ENCODE measurements at regions not wholly inside any gene's neighbourhood (a gene's known extent, or its start where the extent isn't known, plus 50 kb on each side); places are given as distances from the start of the nearest gene placed in this dataset.

DNA sequence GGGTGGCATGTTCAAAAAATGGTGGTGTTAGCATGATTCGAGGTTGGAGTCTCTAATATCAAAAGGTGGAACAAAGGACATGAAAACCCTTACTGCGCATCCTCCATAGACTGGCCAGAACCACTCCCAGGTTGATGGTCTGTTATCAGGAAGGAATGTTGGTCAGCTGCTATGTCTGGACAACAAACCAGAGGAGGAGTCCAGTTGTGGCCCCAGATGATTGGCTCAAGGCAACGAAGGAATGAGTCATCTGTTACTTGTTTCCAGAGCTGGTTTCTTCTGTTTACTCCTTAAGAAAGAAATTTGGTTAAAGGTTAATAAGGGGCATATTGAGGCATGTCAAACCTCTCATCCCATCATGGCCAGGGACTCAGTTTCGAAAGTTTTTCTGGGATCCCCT, 56.8 kb upstream of the GRIA4 start:
- peaks cover 4% of the 10 kb centered on the region for H3K9me3 Mint-ChIP-seq (ENCODE audit: low read depth)
- no peaks in the 10 kb centered on the region for H3K4me1 Mint-ChIP-seq (ENCODE audit: low read depth)
- H3K36me3 Mint-ChIP-seq = no peaks in the 10 kb centered on the region
- no peak overlapping the region for H3K27ac Mint-ChIP-seq
- H3K4me3 Mint-ChIP-seq = no peak overlapping the region
- no peaks in the 10 kb centered on the region for H3K27me3 Mint-ChIP-seq

DNA sequence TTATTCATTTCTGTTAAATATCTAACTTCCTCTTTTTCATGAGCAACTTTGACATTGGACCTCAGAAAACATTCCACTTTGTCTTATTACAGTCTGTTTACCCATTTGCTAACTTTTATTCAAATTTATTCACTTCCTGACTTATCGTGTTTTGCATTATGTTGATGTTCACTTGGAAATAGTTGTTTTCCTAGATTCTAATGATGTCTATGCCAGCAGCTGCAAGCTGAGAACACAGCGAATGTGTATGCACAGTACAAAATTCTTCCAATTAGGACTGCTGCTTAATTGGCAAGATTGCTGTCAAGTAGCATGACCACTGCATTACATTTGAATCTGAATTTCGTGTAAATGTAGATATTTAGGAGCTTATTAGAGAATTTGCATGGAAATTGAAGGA, 61.5 kb upstream of the GRIA4 start:
- Mint-ChIP-seq H3K27ac (no peak overlapping the region), H3K4me3 (no peak overlapping the region), H3K36me3 (no peaks in the 10 kb centered on the region), H3K9me3 (ENCODE audit: low read depth) (peaks cover 4% of the 10 kb centered on the region), H3K4me1 (ENCODE audit: low read depth) (no peaks in the 10 kb centered on the region), H3K27me3 (no peaks in the 10 kb centered on the region)

DNA sequence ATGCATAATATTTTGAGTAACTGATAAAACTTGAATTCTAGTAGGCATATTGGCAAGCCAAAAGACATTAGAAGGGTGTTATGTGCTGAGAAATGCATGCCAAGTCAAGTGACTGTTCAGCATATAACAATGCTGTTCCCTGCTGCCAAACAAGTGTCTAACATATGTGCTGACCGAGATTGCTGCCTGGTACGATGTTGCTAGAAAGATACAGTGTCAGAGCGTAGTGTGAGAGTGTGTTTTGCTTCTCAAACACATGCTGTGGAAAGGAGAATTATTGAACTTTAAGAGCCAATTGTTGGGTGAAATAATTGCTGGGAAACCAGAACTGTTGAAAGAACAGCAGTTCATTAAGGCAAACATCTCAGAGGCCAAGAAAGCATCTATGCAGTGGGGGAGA, 71.3 kb upstream of the GRIA4 start:
- Mint-ChIP-seq H3K27ac (no peak overlapping the region), H3K4me3 (no peak overlapping the region), H3K9me3 (ENCODE audit: low read depth) (no peaks in the 10 kb centered on the region), H3K27me3 (no peaks in the 10 kb centered on the region), H3K36me3 (no peaks in the 10 kb centered on the region), H3K4me1 (ENCODE audit: low read depth) (no peaks in the 10 kb centered on the region)

DNA sequence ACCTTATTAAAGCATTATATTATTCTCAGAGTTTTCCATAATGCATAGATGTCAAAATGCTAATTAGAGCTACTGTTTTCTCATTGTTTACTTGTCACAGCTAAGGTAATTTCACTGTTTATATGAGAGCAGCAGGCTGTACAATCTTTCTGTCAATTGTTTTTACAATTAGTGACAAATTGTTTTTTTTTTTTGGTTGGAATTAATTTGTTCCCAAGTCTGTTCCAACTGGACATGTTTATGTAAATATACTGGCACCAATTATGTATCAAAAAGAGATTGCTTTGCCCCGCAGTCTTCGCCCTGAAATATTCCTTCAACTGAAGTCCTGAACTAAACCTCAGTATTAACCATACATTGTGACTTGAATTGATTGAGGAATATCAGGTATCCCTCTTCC, 72.3 kb upstream of the GRIA4 start:
- no peaks in the 10 kb centered on the region for H3K9me3 Mint-ChIP-seq (ENCODE audit: low read depth)
- no peak overlapping the region for H3K27ac Mint-ChIP-seq
- H3K4me1 Mint-ChIP-seq (ENCODE audit: low read depth) = no peaks in the 10 kb centered on the region
- no peaks in the 10 kb centered on the region for H3K36me3 Mint-ChIP-seq
- no peaks in the 10 kb centered on the region for H3K27me3 Mint-ChIP-seq
- no peak overlapping the region for H3K4me3 Mint-ChIP-seq

DNA sequence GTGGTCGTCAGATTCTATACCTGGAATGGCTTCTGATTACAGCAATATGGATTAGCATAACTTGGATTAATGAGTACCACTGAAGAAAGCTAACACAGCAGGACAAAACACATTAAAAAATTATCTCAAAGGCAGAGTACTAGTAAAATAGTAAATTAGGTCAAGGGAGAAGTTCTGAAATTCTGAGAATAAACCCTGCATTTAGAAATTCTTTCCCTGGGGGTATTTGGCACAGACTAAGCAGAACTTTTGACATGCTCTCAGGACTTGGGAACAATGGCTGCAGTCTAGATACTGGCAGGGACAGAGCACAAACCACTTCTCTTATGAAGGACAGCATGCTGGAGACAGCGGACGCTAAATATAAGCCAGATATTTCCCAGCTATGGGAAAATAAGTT, 85.6 kb upstream of the GRIA4 start:
- no peaks in the 10 kb centered on the region for H3K27me3 Mint-ChIP-seq
- no peak overlapping the region for H3K27ac Mint-ChIP-seq
- H3K4me1 Mint-ChIP-seq (ENCODE audit: low read depth) = no peaks in the 10 kb centered on the region
- H3K36me3 Mint-ChIP-seq = no peaks in the 10 kb centered on the region
- no peaks in the 10 kb centered on the region for H3K9me3 Mint-ChIP-seq (ENCODE audit: low read depth)
- H3K4me3 Mint-ChIP-seq = no peak overlapping the region

DNA sequence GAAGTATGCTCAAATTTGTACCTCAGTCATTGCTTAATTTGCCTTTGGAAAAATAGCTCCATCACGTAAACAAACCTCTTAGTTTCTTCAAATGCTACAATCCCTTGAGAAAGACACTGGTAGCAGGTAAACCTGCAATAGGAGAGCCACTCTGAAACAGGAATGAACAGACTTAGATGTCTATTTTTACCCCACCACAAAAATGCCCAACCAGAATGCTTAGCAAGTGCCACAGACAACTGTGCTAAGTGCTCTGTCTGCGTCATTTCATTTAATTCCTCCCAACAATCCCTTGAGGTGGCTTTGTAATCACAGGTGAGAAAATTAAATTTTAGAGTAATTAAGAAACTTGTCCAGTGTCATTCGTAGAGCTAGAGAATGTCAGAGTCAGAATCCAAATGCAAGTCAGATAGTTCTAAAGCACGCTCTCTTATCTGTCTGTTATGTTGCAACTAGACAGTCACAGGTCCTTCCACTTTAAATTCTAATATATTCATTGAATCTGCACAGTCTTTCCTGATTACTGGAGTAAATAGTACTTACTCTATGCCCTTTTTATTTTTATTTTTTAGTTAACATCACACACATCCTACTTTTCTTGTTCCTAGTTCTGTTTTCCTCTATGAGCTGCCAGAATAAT, 89.0 kb upstream of the GRIA4 start:
- Mint-ChIP-seq H3K27me3 (peaks cover 1% of the 10 kb centered on the region), H3K9me3 (ENCODE audit: low read depth) (peaks cover 4% of the 10 kb centered on the region), H3K27ac (no peak overlapping the region), H3K36me3 (no peaks in the 10 kb centered on the region), H3K4me3 (no peak overlapping the region), H3K4me1 (ENCODE audit: low read depth) (no peaks in the 10 kb centered on the region)

DNA sequence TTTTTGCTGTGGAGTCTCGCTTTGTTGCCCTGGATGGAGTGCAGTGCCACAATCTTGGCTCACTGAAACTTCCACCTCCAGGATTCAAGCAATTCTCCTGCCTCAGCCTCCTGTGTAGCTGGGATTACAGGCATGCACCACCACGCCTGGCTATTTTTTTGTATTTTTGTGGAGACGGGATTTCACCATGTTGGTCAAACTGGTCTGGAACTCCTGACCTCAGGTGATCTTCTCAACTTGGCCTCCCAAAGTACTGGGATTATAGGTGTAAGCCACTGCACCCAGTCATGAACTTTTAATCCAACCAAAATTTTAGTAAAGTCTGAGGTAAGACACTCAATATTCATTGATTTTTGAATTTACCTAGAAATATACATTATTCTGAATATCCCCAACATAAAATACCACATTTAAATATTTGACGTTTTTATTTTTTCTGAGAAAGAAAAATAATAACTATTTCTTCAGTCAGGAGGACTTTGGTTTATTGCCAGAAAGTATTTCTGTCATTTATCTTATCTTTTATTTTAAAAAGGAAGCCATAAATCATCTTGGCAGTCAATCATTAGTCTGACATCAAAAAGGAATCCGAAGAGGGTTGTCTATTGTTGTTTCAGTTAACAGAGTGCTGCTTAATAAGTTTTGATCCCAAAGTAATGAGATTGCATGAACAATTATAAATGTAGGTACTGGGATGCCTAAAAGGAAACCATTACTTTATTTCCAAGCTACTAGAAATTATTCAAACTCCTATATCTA, 102.2 kb upstream of the GRIA4 start:
- no peaks in the 10 kb centered on the region for H3K36me3 Mint-ChIP-seq
- no peaks in the 10 kb centered on the region for H3K27me3 Mint-ChIP-seq
- H3K4me3 Mint-ChIP-seq = no peak overlapping the region
- no peaks in the 10 kb centered on the region for H3K4me1 Mint-ChIP-seq (ENCODE audit: low read depth)
- H3K9me3 Mint-ChIP-seq (ENCODE audit: low read depth) = no peaks in the 10 kb centered on the region
- H3K27ac Mint-ChIP-seq = no peak overlapping the region

DNA sequence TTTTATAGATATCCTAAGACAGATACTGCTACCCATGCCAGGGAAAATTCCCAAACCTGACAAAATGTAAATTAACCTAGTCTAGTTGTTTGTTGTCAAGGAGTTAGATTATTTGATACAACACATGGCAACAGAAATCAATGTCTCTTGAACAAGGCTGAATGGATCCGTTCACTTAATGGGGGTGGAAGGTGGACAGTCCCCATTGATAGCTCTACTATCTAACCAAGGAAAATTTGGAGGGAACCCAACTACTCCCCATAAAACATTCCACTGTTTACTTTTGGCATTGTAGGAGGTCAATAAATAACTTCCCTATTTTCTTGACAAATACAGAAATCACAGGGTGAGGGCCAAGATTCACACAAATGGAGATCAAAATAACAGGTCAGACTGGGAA, 117.9 kb upstream of the GRIA4 start:
- H3K9me3 Mint-ChIP-seq (ENCODE audit: low read depth) = no peaks in the 10 kb centered on the region
- no peaks in the 10 kb centered on the region for H3K36me3 Mint-ChIP-seq
- H3K4me3 Mint-ChIP-seq = no peak overlapping the region
- H3K4me1 Mint-ChIP-seq (ENCODE audit: low read depth) = no peaks in the 10 kb centered on the region
- H3K27me3 Mint-ChIP-seq = peaks cover 3% of the 10 kb centered on the region
- H3K27ac Mint-ChIP-seq = no peak overlapping the region

DNA sequence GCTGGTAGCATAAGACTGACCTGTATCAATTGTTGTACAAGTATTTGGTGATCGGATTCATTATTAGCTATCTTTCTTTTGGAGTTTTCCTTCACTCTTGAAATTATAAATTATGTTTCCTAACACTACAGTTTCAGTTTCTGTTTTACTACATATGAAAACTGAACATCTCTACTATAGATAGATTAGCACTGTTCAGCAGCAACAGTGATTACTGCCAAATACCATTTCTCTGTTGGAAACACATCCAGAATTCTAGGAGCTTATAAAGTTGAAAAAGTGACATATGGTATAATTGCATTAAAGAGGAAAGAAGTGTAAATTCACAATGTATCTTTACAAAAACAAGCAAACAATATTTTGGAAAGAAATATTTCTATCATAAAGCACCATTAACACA, 118.5 kb upstream of the GRIA4 start:
- Mint-ChIP-seq H3K9me3 (ENCODE audit: low read depth) (no peaks in the 10 kb centered on the region), H3K4me1 (ENCODE audit: low read depth) (no peaks in the 10 kb centered on the region), H3K36me3 (no peaks in the 10 kb centered on the region), H3K27ac (no peak overlapping the region), H3K4me3 (no peak overlapping the region), H3K27me3 (peaks cover 3% of the 10 kb centered on the region)

DNA sequence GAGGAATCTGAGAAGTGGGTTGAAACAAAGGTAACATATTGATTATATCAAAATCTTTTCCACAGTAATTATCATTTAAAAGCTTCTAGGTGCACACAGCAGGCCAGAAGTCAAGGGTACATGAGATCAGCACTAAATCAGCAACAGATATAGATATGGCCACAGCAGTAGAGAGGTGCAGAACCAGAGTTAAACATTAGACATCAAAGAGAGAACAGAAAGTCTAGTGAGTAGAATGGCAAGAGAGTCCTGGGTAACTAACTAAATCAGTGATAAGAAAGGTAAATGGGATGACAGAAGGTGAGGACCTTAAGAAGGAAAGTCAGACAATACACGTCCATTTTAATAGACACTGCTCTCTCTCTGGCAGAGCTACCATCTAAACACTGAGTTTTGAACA, 119.5 kb upstream of the GRIA4 start:
- Mint-ChIP-seq H3K27ac (no peak overlapping the region), H3K9me3 (ENCODE audit: low read depth) (no peaks in the 10 kb centered on the region), H3K4me3 (no peak overlapping the region), H3K27me3 (peaks cover 6% of the 10 kb centered on the region), H3K4me1 (ENCODE audit: low read depth) (no peaks in the 10 kb centered on the region), H3K36me3 (no peaks in the 10 kb centered on the region)

DNA sequence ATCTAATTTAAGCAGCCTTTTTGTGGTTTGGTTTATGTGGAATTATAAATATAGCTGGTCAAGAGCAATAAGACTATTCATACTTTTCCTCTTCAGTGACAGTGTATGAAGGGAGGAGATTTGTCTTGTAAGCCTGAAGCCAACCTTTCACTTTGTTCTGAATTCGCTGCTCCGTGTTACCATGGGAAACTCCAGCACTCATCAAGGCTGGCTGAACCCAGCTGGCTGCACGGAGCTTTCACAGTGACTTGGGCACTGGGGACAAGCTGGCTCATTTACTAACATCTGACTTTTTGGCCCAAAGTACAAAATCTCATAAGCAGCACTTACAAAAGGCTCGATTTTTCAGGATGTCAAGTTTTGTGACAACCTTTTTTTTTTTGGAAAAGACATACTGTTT, 120.4 kb upstream of the GRIA4 start:
- no peak overlapping the region for H3K4me3 Mint-ChIP-seq
- no peak overlapping the region for H3K27ac Mint-ChIP-seq
- H3K9me3 Mint-ChIP-seq (ENCODE audit: low read depth) = no peaks in the 10 kb centered on the region

DNA sequence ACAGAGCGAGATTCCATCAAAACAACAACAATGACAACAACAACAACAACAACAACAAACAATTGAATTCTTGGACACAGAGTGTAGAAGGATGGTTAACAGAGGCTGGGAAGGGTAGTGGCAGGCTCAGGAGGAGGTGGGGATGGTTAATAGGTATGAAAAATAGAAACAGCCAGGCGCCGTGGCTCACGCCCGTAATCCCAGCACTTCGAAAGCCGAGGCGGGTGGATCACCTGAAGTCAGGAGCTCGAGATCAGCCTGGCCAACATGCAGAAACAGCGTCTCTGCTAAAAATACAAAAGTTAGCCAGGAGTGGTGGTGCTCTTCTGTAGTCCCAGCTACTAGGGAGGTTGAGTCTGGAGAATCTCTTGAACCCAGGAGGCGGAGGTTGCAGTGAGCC, 122.9 kb upstream of the GRIA4 start:
- H3K9me3 Mint-ChIP-seq (ENCODE audit: low read depth) = no peaks in the 10 kb centered on the region
- no peaks in the 10 kb centered on the region for H3K36me3 Mint-ChIP-seq
- H3K27ac Mint-ChIP-seq = no peak overlapping the region
- no peak overlapping the region for H3K4me3 Mint-ChIP-seq
- H3K4me1 Mint-ChIP-seq (ENCODE audit: low read depth) = no peaks in the 10 kb centered on the region
- peaks cover 6% of the 10 kb centered on the region for H3K27me3 Mint-ChIP-seq

More for the DNA sequence above, 120.4 kb upstream of the GRIA4 start:
- Mint-ChIP-seq H3K4me1 (ENCODE audit: low read depth) (no peaks in the 10 kb centered on the region), H3K27me3 (peaks cover 6% of the 10 kb centered on the region), H3K36me3 (no peaks in the 10 kb centered on the region)

DNA sequence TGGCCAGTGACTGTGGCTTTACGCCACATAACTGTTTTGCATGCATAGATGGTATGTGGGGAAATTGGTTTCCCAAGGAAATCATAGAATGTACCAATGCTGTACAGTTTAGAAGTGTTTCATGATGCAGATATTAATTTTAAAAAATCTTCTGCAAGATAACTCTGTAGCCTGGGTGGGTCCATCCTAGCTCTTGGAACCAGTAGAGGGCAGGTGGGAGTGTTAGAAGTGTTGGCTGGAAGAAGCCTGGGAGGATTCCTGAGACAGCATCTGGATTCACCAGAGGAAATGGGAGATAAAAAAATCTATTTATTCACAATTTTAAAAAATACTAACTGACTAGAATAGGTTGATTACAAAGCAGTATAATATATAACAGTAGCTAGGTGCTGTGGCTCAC, 139.9 kb upstream of the GRIA4 start:
- Mint-ChIP-seq H3K4me3 (no peak overlapping the region), H3K9me3 (ENCODE audit: low read depth) (no peaks in the 10 kb centered on the region), H3K36me3 (no peaks in the 10 kb centered on the region)

DNA sequence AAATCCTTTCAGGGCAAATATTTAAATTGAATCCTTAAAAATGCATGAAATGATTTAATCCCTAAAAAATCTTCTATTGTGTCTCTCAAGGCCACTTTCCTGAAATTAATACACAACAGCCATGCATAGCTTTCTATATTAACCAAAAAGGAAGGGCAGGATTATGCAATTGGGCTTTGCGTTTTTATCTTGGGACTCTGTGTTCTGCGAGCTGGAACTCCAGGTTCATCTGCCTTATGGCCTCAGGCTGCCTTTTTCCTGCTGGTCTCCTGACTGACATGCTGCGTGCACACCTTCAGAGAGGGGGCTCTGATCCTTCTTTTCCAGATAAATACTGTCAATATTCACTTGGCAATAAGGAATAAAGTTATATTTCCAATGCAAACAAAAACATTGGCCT, 141.7 kb upstream of the GRIA4 start:
- H3K4me1 Mint-ChIP-seq (ENCODE audit: low read depth) = no peaks in the 10 kb centered on the region
- no peaks in the 10 kb centered on the region for H3K27me3 Mint-ChIP-seq
- no peak overlapping the region for H3K4me3 Mint-ChIP-seq
- no peaks in the 10 kb centered on the region for H3K36me3 Mint-ChIP-seq
- H3K9me3 Mint-ChIP-seq (ENCODE audit: low read depth) = no peaks in the 10 kb centered on the region
- H3K27ac Mint-ChIP-seq = no peak overlapping the region

More for the DNA sequence above, 139.9 kb upstream of the GRIA4 start:
- no peak overlapping the region for H3K27ac Mint-ChIP-seq
- no peaks in the 10 kb centered on the region for H3K27me3 Mint-ChIP-seq
- H3K4me1 Mint-ChIP-seq (ENCODE audit: low read depth) = no peaks in the 10 kb centered on the region

DNA sequence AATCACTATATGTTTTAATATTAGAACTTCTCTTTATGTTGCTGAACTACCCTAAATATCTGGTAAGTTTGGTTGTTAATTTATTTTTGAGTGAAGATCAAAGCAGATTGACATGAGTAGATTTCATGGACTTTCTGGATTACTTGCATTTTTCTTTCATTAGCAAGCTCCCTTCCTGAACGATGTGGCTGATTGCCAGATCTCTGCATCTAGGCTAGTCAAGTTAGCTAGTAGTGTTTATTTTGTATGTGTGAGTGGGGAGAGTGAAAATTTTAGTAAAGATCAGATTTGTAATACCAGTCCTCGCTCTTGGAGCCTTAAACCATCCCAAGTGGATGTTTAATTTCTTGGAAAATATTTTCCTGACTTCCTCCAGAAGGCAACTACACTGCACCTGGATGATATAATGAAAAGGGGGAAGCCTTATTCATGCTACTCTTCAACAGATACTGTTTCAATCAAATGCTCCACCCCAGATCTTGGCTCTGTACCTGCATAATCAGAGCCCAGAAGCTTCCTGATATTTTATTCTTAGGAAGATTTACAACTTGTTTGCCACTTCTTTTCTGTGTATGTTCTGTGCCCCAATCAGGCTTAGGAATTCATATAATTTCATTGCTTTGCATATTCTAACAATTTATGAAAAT, 143.2 kb upstream of the GRIA4 start:
- no peaks in the 10 kb centered on the region for H3K4me1 Mint-ChIP-seq (ENCODE audit: low read depth)
- no peaks in the 10 kb centered on the region for H3K9me3 Mint-ChIP-seq (ENCODE audit: low read depth)
- H3K27me3 Mint-ChIP-seq = no peaks in the 10 kb centered on the region
- H3K36me3 Mint-ChIP-seq = no peaks in the 10 kb centered on the region
- H3K4me3 Mint-ChIP-seq = no peak overlapping the region
- no peak overlapping the region for H3K27ac Mint-ChIP-seq
